AG09319 (cell line): ENCODE measurements at regions not wholly inside any gene's neighbourhood (a gene's known extent, or its start where the extent isn't known, plus 50 kb on each side); places are given as distances from the start of the nearest gene placed in this dataset.

Source experiments
- DNase-seq: peaks from one replicate; pipeline ENCODE4 v3.0.0-alpha.2; 2010; ENCODE audit warnings: low read depth; ENCODE audit errors: extremely low read depth
- CTCF ChIP-seq: IDR thresholded peaks from 2 replicates; pipeline ENCODE4 v1.5.1; 2011; ENCODE audit warnings: low read depth, mild to moderate bottlenecking, inconsistent platforms, low read length, moderate library complexity

- no peak for TF ChIP-seq CTCF
- DNase-seq, result no peak
These were observed 260.4 kb downstream of the BRINP2 start for GRCh38 chr1:177431123-177431522.

- DNase-seq, result no peak
- no peak for TF ChIP-seq CTCF
These were observed 258.5 kb downstream of the BRINP2 start for GRCh38 chr1:177429234-177429633.

- no peak for DNase-seq
- no peak for TF ChIP-seq CTCF
These were observed 257.1 kb downstream of the BRINP2 start for GRCh38 chr1:177427811-177428210.

- DNase-seq, result no peak
- TF ChIP-seq CTCF, result no peak
These were observed 255.7 kb downstream of the BRINP2 start for GRCh38 chr1:177426497-177426896.

- no peak for TF ChIP-seq CTCF
- no peak for DNase-seq
These were observed 254.4 kb downstream of the BRINP2 start for GRCh38 chr1:177425199-177425598.

- no peak for TF ChIP-seq CTCF
- DNase-seq, result no peak
These were observed 254.0 kb downstream of the BRINP2 start for GRCh38 chr1:177424744-177425143.

GRCh38 chr1:177423090-177423489, 252.3 kb downstream of the BRINP2 start:
- DNase-seq, result no peak
- no peak for TF ChIP-seq CTCF
